NCI-H345 treated with DMSO at 0.1 percent for 48 hours (cell line): ENCODE measurements at regions not wholly inside any gene's neighbourhood (a gene's known extent, or its start where the extent isn't known, plus 50 kb on each side); places are given as distances from the start of the nearest gene placed in this dataset.
A peak's percentile ranks its signal among the peaks of the same experiment; 100 is the strongest.
"Not testable (repeated sequence)": the region's sequence is repeated elsewhere in the genome, so short reads cannot be mapped to it uniquely, and the experiment has no call there.

Experiments
- DNase-seq: peaks from one replicate; lab custom pipeline; 2025; ENCODE audit not compliant: unreplicated experiment; lab: John Stamatoyannopoulos, UW

DNA sequence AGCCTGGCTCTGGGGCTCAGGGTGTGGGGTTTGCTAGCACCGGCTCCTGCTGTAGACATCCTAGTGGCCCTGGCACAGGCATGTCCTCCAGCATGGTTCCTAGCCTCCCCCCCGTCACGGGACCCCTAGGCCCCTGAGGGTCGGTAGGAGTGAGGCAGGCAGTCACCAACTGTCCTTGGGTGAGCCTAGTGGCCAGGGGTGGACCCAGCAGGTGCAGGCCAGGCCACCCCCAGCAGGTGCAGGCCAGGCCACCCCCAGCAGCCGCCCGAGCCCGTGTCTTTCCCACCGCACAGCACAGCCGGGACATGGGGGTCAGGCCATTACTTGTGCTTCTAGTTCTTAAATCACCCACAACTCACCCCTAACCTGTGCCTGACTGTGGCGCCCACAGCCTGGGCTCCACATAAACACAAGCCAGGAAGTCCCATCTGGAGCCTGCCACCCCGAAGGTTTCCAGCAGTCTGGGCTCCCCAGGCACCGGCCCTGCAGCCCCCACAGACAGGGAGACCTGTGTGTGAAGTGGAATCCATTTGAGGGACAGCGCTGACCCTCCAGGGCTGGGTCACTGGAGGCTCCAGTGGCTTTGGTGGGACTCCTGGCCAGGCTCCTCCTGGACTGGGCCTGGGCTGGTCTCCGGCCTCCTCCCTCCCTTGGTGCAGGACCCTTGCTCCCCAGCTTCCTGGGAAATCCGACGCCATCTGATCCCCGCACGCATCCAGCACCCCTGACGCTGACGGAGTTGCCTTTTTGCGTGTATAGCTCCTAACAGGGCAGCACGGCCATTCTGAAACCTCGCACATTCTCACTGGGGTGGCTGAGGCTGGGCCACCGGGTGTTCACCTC is 114.1 kb upstream of the LPCAT1 start:
- DNase-seq: no peak

DNA sequence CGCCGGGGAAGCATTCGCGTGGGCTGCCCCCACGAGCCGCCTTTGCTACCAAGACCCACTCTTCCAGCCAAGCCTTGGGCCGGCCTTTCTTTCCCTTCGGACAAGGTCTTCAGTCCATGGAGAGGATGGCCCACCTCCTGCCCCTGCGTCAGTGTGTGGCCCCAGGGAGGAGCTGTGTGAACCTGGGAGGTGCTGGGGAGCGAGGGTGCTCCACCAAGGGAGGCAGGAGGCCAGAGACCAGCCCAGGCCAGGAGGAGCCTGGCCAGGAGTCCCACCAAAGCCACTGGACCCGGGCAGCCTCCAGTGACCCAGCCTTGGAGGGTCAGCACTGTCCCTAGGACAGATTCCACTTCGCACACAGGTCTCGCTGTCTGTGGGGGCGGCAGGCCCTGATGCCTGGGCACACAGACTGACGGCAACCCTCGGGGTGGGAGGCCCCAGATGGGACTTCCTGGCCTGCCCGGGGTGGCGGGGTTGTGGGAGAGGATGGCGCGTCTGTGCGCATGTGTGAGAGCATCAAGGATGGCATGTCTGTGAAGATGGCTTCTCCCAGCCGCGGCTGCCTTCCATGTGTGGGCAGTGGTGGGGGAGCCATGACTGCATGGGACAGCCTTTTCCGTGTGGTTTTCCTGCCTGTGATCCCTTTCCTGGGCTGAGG is 113.3 kb upstream of the LPCAT1 start:
- no peak for DNase-seq

DNA sequence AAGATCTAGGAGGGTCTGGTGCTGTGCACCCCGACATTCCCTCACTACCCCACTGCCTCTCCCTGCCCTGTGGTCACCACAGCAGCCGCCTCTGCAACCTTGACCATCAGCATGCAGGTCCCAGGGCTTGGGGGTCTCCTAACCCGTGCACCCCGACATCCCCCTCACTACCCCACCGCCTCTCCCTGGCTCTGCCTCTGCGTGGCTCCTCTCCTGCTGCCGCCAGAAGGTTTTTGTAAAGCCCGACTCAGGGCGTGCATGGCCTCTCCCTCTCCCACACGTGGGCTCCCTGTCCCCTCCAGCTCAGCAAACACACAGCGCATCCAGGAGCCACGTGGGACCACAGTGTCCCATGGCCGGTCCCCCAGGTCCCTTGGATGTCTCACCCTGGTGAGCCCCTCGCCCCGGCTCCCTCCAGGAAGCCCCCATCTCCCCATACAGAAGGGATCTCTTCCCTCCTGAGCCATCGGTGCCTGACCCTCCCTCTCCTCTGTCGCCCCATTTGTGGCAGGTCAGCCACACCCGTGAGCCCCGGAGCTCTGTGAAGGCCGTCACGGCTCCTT is 112.5 kb upstream of the LPCAT1 start:
- not testable (repeated sequence) for DNase-seq

DNA sequence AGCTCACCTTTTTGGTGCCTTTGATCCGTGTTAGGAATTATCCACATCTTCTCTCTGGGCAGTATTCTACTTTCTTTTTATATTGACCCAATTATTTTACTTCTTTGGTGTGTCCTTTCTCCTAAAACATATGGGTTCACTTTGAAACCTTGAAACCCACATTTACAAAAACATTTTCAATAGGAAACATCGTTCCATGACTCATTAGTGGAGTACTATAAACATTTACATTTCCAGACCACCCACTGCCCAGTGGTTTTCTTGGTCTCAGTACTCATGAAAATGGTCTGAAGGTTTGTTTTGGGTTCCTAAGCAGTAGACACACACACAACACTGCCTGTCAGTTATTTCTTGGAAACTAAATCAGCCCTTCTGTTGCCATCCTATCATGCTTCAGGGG is 111.7 kb upstream of the LPCAT1 start:
- not testable (repeated sequence) for DNase-seq

DNA sequence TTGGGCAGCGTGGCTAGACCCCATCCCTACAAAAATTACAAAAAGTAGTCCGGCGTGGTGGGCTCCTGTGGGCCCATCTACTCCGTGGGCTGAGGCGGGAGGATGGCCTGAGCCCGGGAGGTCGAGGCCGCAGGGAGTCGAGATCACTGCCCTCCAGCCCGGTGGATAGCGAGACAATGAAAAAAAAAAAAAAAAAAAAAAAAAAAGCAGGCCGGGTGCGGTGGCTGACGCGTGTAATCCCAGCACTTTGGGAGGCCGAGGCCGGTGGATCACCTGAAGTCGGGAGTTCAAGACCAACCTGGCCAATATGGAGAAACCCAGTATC is 110.5 kb upstream of the LPCAT1 start:
- no peak for DNase-seq

DNA sequence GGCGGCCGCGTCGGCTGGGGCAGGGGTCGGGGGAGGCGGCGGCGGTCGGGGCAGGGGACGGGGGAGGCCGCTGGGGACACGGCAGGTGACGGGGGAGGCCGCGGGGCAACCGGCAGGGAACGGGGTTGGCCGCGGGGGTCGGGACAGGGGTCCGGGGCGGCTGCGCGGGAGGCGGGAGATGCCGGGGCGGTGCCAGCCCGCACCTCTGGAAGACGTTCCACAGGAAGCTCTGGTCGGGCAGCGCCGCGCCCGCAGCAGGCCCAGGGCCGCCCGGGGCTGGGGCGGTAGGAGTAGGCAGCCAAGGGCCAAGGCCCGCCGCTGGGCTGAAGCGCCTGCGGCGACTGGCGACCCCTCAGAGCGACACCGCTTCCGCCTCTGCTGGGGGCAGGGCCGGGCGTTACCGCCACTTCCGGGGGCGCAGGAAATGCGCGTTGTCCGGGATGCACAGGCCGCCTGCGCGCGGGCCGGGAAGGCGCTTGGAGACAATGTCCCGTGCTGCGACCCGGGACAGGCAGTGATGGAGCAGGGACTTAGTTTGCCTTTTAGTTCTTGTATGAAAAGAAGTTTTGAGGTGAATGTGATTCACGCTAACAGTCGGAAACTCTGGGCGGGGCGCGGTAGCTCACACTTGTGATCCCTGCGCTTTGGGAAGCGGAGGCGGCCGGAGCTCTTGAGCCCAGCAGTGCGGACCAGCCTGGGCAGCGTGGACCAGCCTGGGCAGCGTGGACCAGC is 110.0 kb upstream of the LPCAT1 start:
- DNase-seq: peak; percentile 52

DNA sequence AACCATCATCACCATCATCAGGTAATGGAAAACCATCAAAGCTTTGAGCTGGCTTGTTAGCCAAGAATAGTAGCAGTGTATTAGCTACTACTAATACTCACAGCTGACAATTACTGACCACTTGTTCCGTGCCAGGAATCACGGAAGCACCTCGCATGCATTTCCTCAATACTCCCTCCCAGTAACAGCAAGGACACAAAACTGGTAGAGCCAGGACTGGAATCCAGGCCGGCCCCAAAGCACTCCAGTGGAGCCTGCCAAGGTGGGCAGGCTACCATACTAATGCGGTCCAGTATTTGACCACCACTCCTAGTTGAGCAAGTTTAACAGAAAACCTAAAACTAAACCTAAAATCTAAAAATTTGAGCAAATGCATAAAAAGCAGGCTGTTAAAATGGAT is 107.2 kb upstream of the LPCAT1 start:
- not testable (repeated sequence) for DNase-seq

DNA sequence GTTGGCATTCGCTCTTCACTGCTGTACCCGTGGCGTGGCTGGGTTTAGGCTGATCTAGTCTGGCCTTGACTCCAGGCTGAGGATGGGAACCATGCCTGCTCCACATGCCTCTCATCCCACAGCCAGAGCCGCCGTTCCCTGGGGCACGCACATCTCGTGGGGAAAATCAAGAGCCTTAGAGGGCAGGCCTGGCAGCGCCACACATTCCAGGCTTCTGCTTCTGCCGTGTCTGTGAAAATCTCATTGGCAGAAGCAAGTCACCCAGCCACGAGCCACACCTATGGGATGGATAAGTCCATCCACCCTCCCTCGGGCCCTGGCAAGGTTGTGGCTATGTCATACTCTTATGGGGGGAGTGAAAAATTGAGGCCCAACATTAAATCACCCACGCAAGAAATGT is 102.6 kb upstream of the LPCAT1 start:
- DNase-seq: not testable (repeated sequence)

DNA sequence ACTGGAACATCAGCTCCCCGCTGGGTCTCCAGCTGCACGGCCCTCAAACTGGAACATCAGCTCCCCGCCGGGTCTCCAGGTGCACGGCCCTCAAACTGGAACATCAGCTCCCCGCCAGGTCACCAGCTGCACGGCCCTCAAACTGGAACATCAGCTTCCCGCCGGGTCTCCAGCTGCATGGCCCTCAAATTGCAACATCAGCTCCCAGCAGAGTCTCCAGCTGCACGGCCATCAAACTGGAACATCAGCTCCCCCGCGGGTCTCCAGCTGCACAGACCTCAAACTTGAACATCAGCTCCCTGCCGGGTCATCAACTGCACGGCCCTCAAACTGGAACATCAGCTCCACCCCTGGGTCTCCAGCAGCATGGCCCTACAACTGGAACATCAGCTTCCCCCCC is 95.8 kb upstream of the LPCAT1 start:
- DNase-seq: not testable (repeated sequence)

DNA sequence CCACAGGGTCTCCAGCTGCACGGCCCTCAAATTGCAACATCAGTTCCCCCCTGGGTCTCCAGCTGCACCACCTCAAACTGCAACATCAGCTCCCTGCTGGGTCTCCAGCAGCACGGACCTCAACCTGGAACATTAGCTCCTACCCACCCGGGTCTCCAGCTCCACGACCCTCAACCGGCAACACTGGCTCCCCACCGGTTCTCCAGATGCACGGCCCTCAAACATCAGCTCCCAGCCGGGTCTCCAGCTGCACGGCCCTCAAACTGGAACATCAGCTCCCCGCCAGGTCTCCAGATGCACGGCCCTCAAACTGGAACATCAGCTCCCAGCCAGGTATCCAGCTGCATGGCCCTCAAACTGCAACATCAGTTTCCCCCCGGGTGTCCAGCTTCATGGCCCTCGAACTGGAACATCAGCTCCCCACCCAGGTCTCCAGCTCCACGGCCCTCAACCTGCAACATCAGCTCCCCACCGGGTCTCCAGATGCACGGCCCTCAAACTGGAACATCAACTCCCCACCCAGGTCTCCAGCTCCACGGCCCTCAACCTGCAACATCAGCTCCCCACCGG is 94.6 kb upstream of the LPCAT1 start:
- DNase-seq: not testable (repeated sequence)

DNA sequence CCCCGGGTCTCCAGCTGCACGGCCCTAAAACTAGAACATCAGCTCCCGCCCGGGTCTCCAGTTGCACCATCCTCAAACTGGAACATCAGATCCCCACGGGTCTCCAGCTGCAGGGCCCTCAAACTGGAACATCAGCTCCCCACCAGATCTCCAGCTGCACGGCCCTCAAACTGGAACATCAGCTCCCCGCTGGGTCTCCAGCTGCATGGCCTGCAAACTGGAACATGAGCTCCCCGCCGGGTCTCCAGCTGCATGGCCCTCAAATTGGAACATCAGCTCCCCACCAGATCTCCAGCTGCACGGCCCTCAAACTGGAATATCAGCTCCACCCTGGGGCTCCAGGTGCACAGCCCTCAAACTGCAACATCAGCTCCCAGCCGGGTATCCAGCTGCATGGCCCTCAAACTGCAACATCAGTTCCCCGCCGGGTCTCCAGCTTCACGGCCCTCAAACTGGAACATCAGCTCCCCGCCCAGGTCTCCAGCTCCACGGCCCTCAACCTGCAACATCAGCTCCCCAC is 93.5 kb upstream of the LPCAT1 start:
- not testable (repeated sequence) for DNase-seq

DNA sequence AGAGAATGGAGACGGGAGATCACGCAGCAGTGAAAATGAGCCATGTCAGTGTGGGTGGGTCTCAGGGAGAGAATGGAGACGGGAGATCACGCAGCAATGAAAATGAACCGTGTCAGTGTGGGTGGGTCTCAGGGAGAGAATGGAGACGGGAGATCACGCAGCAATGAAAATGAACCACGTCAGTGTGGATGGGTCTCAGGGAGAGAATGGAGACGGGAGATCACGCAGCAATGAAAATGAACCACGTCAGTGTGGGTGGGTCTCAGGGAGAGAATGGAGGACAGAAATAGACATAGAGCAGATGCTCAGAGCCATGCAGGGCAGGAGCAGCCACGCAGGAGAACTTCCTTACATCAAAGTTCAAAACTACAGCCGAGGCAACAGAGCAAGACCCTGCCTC is 89.8 kb upstream of the LPCAT1 start:
- not testable (repeated sequence) for DNase-seq

DNA sequence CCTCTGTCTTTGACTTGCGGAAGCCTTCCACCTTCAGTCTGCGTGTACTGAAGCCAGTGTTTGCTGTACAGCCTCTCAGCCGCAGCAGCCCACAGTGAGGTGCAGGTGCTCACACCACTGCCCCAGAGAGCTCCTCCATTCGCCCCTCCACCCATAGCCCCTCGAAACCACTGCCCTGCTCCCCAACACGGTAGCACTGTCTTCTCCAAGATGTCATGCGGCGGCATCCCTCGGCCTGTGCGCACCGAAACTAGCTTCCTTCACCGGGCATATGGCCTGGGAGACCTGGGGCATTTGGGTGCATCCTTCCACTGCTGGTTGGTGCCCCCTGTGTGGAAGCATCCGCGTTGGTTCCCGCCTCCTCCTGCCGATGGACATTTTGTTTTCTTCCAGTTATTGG is 86.8 kb upstream of the LPCAT1 start:
- DNase-seq: not testable (repeated sequence)

DNA sequence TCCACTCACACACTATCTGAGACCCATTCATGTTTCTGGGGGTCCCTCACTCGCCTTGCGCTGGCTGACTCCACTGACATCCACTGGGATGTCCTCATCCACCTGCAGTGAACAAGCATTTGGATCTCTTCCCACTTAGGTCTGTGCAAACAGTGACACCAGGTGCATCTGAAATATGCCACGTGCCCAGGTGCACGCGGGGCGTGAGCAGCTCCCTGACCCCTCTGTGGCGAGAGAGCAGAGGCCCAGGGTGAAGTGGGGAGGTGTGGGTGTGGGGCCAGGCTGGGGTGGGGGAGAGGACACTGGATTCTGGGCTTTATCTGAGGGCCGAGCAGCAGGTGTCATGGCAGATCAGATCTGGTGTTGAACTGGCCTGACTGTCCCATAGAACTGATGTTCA is 85.4 kb upstream of the LPCAT1 start:
- not testable (repeated sequence) for DNase-seq

DNA sequence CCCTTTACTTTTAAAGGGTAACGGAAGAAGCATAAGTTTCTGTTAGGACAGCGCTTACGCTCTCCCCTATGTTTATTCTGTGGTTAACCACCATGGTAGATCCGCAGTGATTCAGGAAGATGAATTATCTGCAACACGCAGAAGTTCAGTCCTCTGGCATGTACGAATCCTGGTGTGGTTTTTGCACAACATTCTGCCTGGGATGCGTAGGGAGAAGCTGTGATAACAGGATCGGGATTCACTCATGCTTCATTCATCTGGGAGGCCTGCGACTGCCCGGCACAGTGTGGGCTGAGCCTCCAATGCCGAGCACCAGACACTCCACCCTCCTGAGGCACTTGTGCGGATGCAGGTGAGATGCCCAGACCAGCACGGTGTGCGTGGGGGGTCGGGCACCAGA is 84.6 kb upstream of the LPCAT1 start:
- DNase-seq: not testable (repeated sequence)

DNA sequence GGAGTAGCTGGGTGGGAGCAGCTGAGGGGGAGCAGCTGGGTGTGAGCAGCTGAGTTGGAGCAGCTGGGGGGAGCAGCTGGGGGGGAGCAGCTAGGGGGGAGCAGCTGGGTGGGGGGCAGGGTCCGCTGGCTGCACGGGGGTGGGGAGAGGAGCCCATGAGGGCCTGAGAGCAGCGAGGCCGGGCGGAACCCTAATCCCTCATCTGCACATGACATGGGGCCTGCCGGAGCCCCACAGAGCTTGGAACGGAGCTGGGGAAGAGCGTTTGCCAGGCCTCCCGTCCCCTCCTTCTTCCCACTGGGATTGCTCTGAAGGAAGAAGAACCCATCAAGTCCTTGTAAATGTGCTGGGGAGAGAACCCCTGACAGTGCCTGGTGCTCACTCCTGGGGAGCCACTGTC is 83.2 kb upstream of the LPCAT1 start:
- not testable (repeated sequence) for DNase-seq

DNA sequence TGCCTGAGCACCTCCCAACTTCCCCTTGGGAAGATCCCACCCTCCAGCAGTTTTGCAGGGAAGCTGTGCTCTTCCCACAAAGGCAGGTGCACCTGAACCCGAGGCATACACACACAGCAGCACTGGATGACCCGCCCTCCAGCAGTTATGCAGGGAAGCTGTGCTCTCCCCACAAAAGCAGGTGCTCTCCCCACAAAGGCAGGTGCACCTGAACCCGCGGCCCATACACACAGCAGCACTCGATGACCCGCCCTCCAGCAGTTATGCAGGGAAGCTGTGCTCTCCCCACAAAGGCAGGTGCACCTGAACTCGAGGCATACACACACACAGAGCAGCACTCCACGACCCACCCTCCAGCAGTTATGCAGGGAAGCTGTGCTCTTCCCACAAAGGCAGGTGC is 80.2 kb upstream of the LPCAT1 start:
- DNase-seq: peak; percentile 91

DNA sequence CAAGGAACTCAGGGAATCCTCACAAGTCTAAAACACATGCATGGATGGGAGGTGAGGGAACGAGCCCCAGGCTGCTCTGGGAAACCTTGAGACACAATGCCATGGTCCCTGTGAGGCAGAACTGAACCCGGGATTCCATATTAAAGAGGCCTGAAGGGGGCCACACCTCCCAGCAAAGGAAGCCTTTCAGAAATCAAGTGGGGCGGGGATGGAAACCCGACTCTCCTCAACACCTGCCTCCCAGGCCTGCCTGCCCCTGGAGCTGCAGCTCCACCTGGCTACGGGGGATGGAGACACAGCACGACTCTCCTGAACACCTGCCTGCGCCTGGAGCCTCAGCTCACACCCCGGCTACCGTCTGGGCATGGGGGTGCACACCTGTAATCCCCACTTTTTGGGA is 77.8 kb upstream of the LPCAT1 start:
- peak; percentile 84 for DNase-seq

DNA sequence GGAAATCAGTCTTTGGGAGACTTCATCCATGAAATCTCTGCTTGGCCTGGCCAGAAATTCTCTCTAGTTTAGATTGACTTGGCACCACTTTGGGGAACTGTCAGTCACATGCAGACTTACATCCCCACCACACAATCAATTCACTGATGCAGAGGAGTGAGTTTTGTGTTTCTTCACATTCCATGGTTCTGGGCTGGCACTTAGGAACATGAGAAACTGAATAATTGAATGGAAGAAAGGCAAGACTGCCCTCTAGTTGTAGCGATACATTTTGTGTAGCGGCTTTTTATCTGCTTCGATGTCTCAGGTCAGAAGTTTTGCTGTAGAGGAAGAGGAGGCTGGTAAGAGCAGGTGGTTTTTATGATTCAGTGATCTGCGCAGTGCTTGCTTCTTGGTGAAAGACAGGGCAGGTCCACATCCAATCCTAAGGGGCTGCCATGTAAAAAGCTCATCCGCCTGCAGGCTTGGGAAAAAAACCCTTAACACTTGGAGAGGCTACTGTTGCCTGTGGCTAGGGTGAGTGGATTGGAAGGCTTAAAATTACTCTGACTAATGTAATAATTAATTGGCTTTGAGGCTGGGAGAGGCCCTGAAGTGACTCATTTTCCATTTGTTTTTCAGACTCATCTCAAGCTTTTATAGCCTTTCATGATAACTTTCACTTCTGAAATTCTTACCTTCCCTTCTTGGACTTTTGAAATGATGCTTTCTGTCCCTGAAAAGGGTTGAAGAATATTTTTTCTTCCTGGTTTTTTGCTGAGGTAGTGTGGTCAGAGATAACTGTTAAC is 75.4 kb upstream of the LPCAT1 start:
- DNase-seq: not testable (repeated sequence)

DNA sequence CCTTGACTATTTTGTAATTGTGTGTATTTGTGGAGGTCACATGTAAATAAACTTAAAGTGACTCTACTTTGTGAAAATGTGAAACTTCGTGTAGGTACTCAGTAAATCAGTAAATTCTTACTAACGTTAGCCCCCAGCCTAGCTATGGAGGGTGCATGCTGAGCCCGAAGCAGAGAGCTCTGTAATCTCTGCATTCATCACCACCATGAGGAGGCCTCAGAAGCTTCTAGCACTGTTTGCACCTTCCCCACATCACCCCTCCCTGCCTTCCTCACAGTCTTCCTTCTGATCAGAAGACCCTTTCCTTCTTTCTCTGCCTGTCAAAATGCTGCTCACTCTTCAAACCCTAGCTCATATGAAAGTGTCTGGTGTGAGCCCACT is 73.3 kb upstream of the LPCAT1 start:
- DNase-seq: not testable (repeated sequence)
